MCF 10A (cell line): ENCODE measurements at regions not wholly inside any gene's neighbourhood (a gene's known extent, or its start where the extent isn't known, plus 50 kb on each side); places are given as distances from the start of the nearest gene placed in this dataset.

ENCODE experiments used
- BruUV-seq: library from RNA; stranded (reverse); fragments of 400-500 nt; replicated peaks from 2 replicates; lab custom pipeline; 2021; lab: Mats Ljungman, UMichigan
- CTCF ChIA-PET: fragments of 300-600 bp; sonication (Branson Sonifier 250); formaldehyde crosslinking; extraction: SDS; loops from one replicate; lab custom pipeline; 2021; ENCODE audit warnings: antibody characterized with exemption, inconsistent platforms; lab: Yijun Ruan, JAX
- POLR2A ChIA-PET: fragments of 300-600, 350-650 bp; sonication (Branson Sonifier 250); formaldehyde crosslinking; extraction: SDS; loops from one replicate; lab custom pipeline; 2020; ENCODE audit warnings: antibody characterized with exemption, inconsistent platforms; lab: Yijun Ruan, JAX
- DNase-seq: peaks from one replicate; pipeline ENCODE4 v3.0.0-alpha.2; 2018; ENCODE audit not compliant: unreplicated experiment
- H3K27ac Mint-ChIP-seq: one replicate; pipeline ENCODE4 v1.8.0; 2022; ENCODE audit warnings: mild to moderate bottlenecking, low read depth, mixed read lengths; ENCODE audit not compliant: unreplicated experiment
- H3K27me3 Mint-ChIP-seq: one replicate; pipeline ENCODE4 v1.8.0; 2022; ENCODE audit warnings: mixed read lengths; ENCODE audit not compliant: insufficient read depth, unreplicated experiment
- H3K36me3 Mint-ChIP-seq: one replicate; pipeline ENCODE4 v1.8.0; 2022; ENCODE audit warnings: mild to moderate bottlenecking, moderate library complexity, mixed read lengths; ENCODE audit not compliant: insufficient read depth, unreplicated experiment
- H3K4me1 Mint-ChIP-seq: one replicate; pipeline ENCODE4 v1.8.0; 2022; ENCODE audit warnings: mixed read lengths; ENCODE audit not compliant: insufficient read depth, unreplicated experiment
- H3K4me3 Mint-ChIP-seq: one replicate; pipeline ENCODE4 v1.8.0; 2022; ENCODE audit warnings: mild to moderate bottlenecking, moderate library complexity, mixed read lengths; ENCODE audit not compliant: unreplicated experiment
- H3K9me3 Mint-ChIP-seq: one replicate; pipeline ENCODE4 v1.8.0; 2022; ENCODE audit warnings: mixed read lengths; ENCODE audit not compliant: unreplicated experiment
- CTCF ChIP-seq: fragments of 200-600 bp; IDR thresholded peaks from one replicate; pipeline ENCODE4 v1.8.0; 2022; ENCODE audit warnings: antibody characterized with exemption, mild to moderate bottlenecking; ENCODE audit not compliant: unreplicated experiment
- intact Hi-C: fragments of 100-400 bp; cut with micrococcal nuclease; formaldehyde crosslinking; loops from 2 replicates; pipeline ENCODE4 v1.14.1; 2022

GRCh38 chr16:73877150-73877549, 419.5 kb upstream of the PSMD7 start:
- H3K9me3 Mint-ChIP-seq: no peaks in the 10 kb centered on the region
- BruUV-seq: no TSS peak
- no peak overlapping the region for H3K27ac Mint-ChIP-seq
- ChIA-PET CTCF (interaction anchor here (0.6 to 7.8 kb wide), 13 partner anchors 10 to 1752 kb away, joined by 3 to 112 read pairs (median 5); no protein-coding TSS in a partner anchor), POLR2A (interaction anchor here (0.6 kb wide), 2 partner anchors 63 to 383 kb away, joined by 3 read pairs; no protein-coding TSS in a partner anchor)
- no peak for DNase-seq
- no peak for TF ChIP-seq CTCF
- intact Hi-C loops: loop anchor here (5.0 kb wide), 2 partner anchors 915 to 1750 kb away; no protein-coding TSS in a partner anchor
- no peaks in the 10 kb centered on the region for H3K4me1 Mint-ChIP-seq
- H3K27me3 Mint-ChIP-seq: peaks cover 72% of the 10 kb centered on the region
- no peaks in the 10 kb centered on the region for H3K36me3 Mint-ChIP-seq
- H3K4me3 Mint-ChIP-seq: no peak overlapping the region

GRCh38 chr16:73875996-73876690, 420.5 kb upstream of the PSMD7 start:
- no TSS peak for BruUV-seq
- no peak for TF ChIP-seq CTCF
- POLR2A ChIA-PET: interaction anchor here (0.5 to 0.7 kb wide), 4 partner anchors 10 to 669 kb away, joined by 3 to 4 read pairs (median 3); no protein-coding TSS in a partner anchor
- Mint-ChIP-seq H3K4me3 (no peak overlapping the region), H3K27me3 (peaks cover 68% of the 10 kb centered on the region), H3K36me3 (no peaks in the 10 kb centered on the region), H3K27ac (no peak overlapping the region), H3K4me1 (no peaks in the 10 kb centered on the region), H3K9me3 (no peaks in the 10 kb centered on the region)
- CTCF ChIA-PET: interaction anchor here (0.5 to 7.8 kb wide), 6 partner anchors 72 to 1044 kb away, joined by 3 to 112 read pairs (median 3); no protein-coding TSS in a partner anchor
- intact Hi-C loops: loop anchor here (5.0 kb wide), 2 partner anchors 914 to 1749 kb away; no protein-coding TSS in a partner anchor
- no peak for DNase-seq

GRCh38 chr16:73874324-73874723, 422.3 kb upstream of the PSMD7 start:
- intact Hi-C loops: no loop called here
- H3K4me3 Mint-ChIP-seq: no peak overlapping the region
- ChIA-PET POLR2A (no interaction called here), CTCF (interaction anchor here (0.6 to 1.4 kb wide), 2 partner anchors 181 to 1042 kb away, joined by 3 to 7 read pairs; no protein-coding TSS in a partner anchor)
- H3K4me1 Mint-ChIP-seq: no peaks in the 10 kb centered on the region
- no peaks in the 10 kb centered on the region for H3K36me3 Mint-ChIP-seq
- no peaks in the 10 kb centered on the region for H3K9me3 Mint-ChIP-seq
- H3K27me3 Mint-ChIP-seq: peaks cover 68% of the 10 kb centered on the region
- no TSS peak for BruUV-seq
- DNase-seq: no peak
- TF ChIP-seq CTCF: no peak
- H3K27ac Mint-ChIP-seq: no peak overlapping the region

- no peak overlapping the region for H3K4me3 Mint-ChIP-seq
- CTCF ChIA-PET: interaction anchor here (0.7 to 1.4 kb wide), 3 partner anchors 82 to 1406 kb away, joined by 3 to 7 read pairs (median 3); no protein-coding TSS in a partner anchor
- no peaks in the 10 kb centered on the region for H3K4me1 Mint-ChIP-seq
- no peak for DNase-seq
- H3K27me3 Mint-ChIP-seq: peaks cover 68% of the 10 kb centered on the region
- H3K9me3 Mint-ChIP-seq: no peaks in the 10 kb centered on the region
- no peak overlapping the region for H3K27ac Mint-ChIP-seq
- intact Hi-C loops: no loop called here
- no peak for TF ChIP-seq CTCF
- H3K36me3 Mint-ChIP-seq: no peaks in the 10 kb centered on the region
- POLR2A ChIA-PET: no interaction called here
- no TSS peak for BruUV-seq
These were observed 423.0 kb upstream of the PSMD7 start for GRCh38 chr16:73873643-73874042.
